HG03520 (cell line): ENCODE measurements at regions not wholly inside any gene's neighbourhood (a gene's known extent, or its start where the extent isn't known, plus 50 kb on each side); places are given as distances from the start of the nearest gene placed in this dataset.

Experiments used
- ATAC-seq: cut with Tn5 transposase; IDR thresholded peaks from one replicate; pipeline ENCODE4 v1.9.1; 2021; ENCODE audit warnings: mild to moderate bottlenecking, moderate library complexity; ENCODE audit not compliant: unreplicated experiment

- no peak for ATAC-seq
Measured at GRCh38 chr10:35913628-35914027, 271.5 kb upstream of the FZD8 start.

- ATAC-seq = no peak
Measured at GRCh38 chr10:35912615-35913569, 270.8 kb upstream of the FZD8 start.

- no peak for ATAC-seq
Measured at GRCh38 chr10:35911954-35912353, 269.9 kb upstream of the FZD8 start.

- no peak for ATAC-seq
Measured at GRCh38 chr10:35911233-35911632, 269.1 kb upstream of the FZD8 start.

- no peak for ATAC-seq
Measured at GRCh38 chr10:35910234-35910633, 268.1 kb upstream of the FZD8 start.

GRCh38 chr10:35909121-35909720, 267.1 kb upstream of the FZD8 start:
- no peak for ATAC-seq

GRCh38 chr10:35908451-35908850, 266.4 kb upstream of the FZD8 start:
- no peak for ATAC-seq

- no peak for ATAC-seq
Measured at GRCh38 chr10:35907548-35907947, 265.5 kb upstream of the FZD8 start.

- ATAC-seq = no peak
Measured at GRCh38 chr10:35906155-35906554, 264.1 kb upstream of the FZD8 start.

GRCh38 chr10:35903021-35903420, 260.9 kb upstream of the FZD8 start:
- ATAC-seq = no peak

- ATAC-seq = no peak
Measured at GRCh38 chr10:35898716-35899440, 256.8 kb upstream of the FZD8 start.

- no peak for ATAC-seq
Measured at GRCh38 chr10:35896001-35896400, 253.9 kb upstream of the FZD8 start.

GRCh38 chr10:35895331-35895730, 253.2 kb upstream of the FZD8 start:
- ATAC-seq = no peak

GRCh38 chr10:35892526-35892925, 250.4 kb upstream of the FZD8 start:
- ATAC-seq = no peak

GRCh38 chr10:35890676-35891495, 248.8 kb upstream of the FZD8 start:
- no peak for ATAC-seq

- ATAC-seq = no peak
Measured at GRCh38 chr10:35889971-35890675, 248.0 kb upstream of the FZD8 start.

- no peak for ATAC-seq
Measured at GRCh38 chr10:35889226-35889625, 247.1 kb upstream of the FZD8 start.

- no peak for ATAC-seq
Measured at GRCh38 chr10:35888400-35888799, 246.3 kb upstream of the FZD8 start.

GRCh38 chr10:35887685-35888084, 245.6 kb upstream of the FZD8 start:
- ATAC-seq = no peak

GRCh38 chr10:35885076-35885475, 243.0 kb upstream of the FZD8 start:
- ATAC-seq = no peak
